ENCODE measurements at regions not wholly inside any gene's neighbourhood (a gene's known extent, or its start where the extent isn't known, plus 50 kb on each side); places are given as distances from the start of the nearest gene placed in this dataset.
A peak's percentile ranks its signal among the peaks of the same experiment; 100 is the strongest.

DNA sequence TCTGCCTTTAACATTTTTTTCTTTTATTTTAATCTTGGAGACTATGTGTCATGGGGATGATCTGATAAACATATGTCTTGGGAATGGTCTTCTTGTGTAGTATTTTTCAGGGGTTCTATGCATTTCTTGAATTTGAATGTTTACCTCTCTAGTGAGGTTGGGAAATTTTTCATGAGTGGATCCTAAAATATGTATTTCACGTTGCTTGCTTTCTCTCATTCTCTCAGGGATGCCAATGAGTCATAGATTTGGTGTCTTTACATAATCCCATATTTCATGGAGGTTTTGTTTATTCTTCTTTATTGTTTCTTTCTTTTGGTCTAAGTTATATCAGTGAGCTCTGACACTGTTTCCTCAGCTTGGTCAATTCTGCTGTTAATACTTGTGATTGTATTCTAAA lies 1237.2 kb downstream of the PLA2G4A start:
- H3K27ac ChIP-seq: no peak overlapping the region
- TF ChIP-seq CTCF (IDR thresholded peaks at IDR 0.05) (no peak), ZFX (IDR thresholded peaks at IDR 0.05; ENCODE audit: borderline replicate concordance) (no peak)

- TF ChIP-seq CTCF (IDR thresholded peaks at IDR 0.05) (peak; percentile 12; the same call in 1 of the 2 replicates), ZFX (IDR thresholded peaks at IDR 0.05; ENCODE audit: borderline replicate concordance) (no peak)
- no peak overlapping the region for H3K27ac ChIP-seq
Measured at GRCh38 chr1:188070848-188071247, 1242.1 kb downstream of the PLA2G4A start.

DNA sequence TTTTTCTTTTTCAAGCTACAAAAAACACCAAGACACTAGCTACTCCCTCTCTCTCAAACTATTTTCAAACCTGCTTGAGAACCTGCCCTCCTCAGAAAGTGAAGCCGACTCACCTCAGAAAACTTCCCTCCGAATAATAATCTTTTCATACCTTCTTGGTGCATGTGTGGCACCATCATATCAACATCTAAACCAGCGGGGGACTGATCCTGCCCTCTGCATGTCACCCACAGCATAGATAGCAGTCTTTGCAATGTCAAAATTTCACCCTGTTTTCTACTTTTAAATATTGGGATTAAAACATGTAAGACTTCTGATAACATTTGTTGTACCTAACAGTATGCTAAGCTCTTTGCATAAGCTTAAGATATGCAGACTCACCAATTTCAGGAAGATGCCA lies 1260.3 kb downstream of the PLA2G4A start:
- no peak for TF ChIP-seq CTCF (IDR thresholded peaks at IDR 0.05)
- TF ChIP-seq ZFX (IDR thresholded peaks at IDR 0.05; ENCODE audit: borderline replicate concordance): no peak

GRCh38 chr1:188089461-188089860 lies 1260.7 kb downstream of the PLA2G4A start:
- TF ChIP-seq CTCF (IDR thresholded peaks at IDR 0.05) (no peak), ZFX (IDR thresholded peaks at IDR 0.05; ENCODE audit: borderline replicate concordance) (no peak)
- H3K27ac ChIP-seq: no peak overlapping the region

More for the DNA sequence above, 1260.3 kb downstream of the PLA2G4A start:
- H3K27ac ChIP-seq: no peak overlapping the region

DNA sequence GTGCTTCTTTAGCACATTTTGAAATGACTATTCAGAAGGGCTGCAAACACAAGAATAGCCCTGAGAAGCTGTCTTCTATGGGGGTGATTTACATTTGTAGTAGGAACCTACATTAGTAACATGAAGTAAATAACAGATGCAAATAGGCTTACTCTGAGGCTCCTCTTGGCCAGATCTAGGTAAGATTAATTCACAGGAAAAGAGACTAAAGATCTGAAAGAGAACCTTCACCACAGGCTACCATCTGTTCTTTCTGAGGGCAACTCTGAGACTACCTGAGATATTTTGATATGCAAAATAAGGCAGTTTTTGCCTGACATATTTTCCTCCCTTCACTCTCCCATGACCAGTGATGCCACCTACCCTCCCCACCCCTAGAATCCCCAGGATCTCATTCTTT lies 1267.8 kb downstream of the PLA2G4A start:
- TF ChIP-seq ZFX (IDR thresholded peaks at IDR 0.05; ENCODE audit: borderline replicate concordance) (no peak), CTCF (IDR thresholded peaks at IDR 0.05) (no peak)

GRCh38 chr1:188117436-188117835 lies 1288.7 kb downstream of the PLA2G4A start:
- no peak overlapping the region for H3K27ac ChIP-seq
- no peak for TF ChIP-seq ZFX (IDR thresholded peaks at IDR 0.05; ENCODE audit: borderline replicate concordance)
- no peak for TF ChIP-seq CTCF (IDR thresholded peaks at IDR 0.05)

More for the DNA sequence above, 1267.8 kb downstream of the PLA2G4A start:
- H3K27ac ChIP-seq: no peak overlapping the region

DNA sequence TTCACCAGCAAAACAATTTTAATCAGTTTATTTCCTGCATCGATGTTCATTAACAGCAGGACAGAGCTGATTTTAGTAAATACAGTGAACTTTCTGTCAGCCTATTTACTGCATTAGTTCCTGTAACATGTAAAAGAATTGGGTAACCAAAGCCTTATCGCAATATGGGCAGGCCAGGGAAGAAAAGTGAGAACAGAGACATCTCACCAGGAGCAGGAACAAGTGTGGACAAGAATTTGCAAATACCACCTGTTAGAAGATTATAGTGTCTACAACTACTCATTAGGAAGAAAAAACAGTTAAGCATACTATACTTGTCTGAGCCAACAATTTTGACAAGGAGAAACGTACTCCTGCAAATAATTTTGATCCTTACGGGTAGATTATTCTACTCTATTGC lies 1293.9 kb downstream of the PLA2G4A start:
- H3K27ac ChIP-seq: no peak overlapping the region
- TF ChIP-seq ZFX (IDR thresholded peaks at IDR 0.05; ENCODE audit: borderline replicate concordance): no peak
- TF ChIP-seq CTCF (IDR thresholded peaks at IDR 0.05): no peak

Measured in 22Rv1 (cell line).